SH-SY5Y (cell line): ENCODE measurements at regions not wholly inside any gene's neighbourhood (a gene's known extent, or its start where the extent isn't known, plus 50 kb on each side); places are given as distances from the start of the nearest gene placed in this dataset.

Experiments
- GATA2 ChIP-seq: IDR thresholded peaks from 2 replicates; pipeline ENCODE4 v1.6.1; 2011; ENCODE audit warnings: mild to moderate bottlenecking, low read depth, low read length
- GATA3 ChIP-seq: IDR thresholded peaks from 2 replicates; pipeline ENCODE4 v1.6.1; 2011; ENCODE audit warnings: low read depth, mild to moderate bottlenecking, low read length, moderate library complexity

GRCh38 chr2:134140251-134140661, 113.6 kb upstream of the MGAT5 start:
- TF ChIP-seq GATA3 (no peak), GATA2 (no peak)
